Common myeloid progenitor, CD34-positive (primary cell): ENCODE measurements at regions not wholly inside any gene's neighbourhood (a gene's known extent, or its start where the extent isn't known, plus 50 kb on each side); places are given as distances from the start of the nearest gene placed in this dataset.
A peak's percentile ranks its signal among the peaks of the same experiment; 100 is the strongest.

Experiments used
- CTCF ChIA-PET: fragments of 350-600 bp; sonication (Branson Sonifier 250); formaldehyde crosslinking; loops from one replicate; lab custom pipeline; 2021; ENCODE audit warnings: antibody characterized with exemption; lab: Charles Lee
- POLR2A ChIA-PET: fragments of 350-600 bp; sonication (Branson Sonifier 250); formaldehyde crosslinking; loops from one replicate; lab custom pipeline; 2021; ENCODE audit warnings: antibody characterized with exemption; lab: Charles Lee
- DNase-seq, 3 donors: peaks; one replicate each; pipeline versions ENCODE4 v3.0.0 to v3.0.0-alpha.2; 2013
- H3K27ac ChIP-seq, 2 experiments: 1 replicate in 1 of 2; 2 replicates in 1 of 2; pipeline ENCODE4 v1.7.0; 2013; ENCODE audit warnings: inconsistent platforms in 2 of 2, low read length in 2 of 2, mild to moderate bottlenecking in 2 of 2, low read depth in 1 of 2, moderate library complexity in 1 of 2; ENCODE audit not compliant: severe bottlenecking in 2 of 2, insufficient read depth in 1 of 2, poor library complexity in 1 of 2
- H3K27me3 ChIP-seq, 5 experiments: replicated peaks in 2 of 5; 1 replicate in 3 of 5; 2 replicates in 2 of 5; pipeline versions ENCODE4 v1.6.1 to v1.7.0; 2013; ENCODE audit warnings: low read length in 4 of 5, mild to moderate bottlenecking in 2 of 5, moderate library complexity in 2 of 5, inconsistent platforms in 1 of 5; ENCODE audit not compliant: insufficient read depth in 5 of 5, control insufficient read depth in 4 of 5
- H3K36me3 ChIP-seq, 4 experiments: 1 replicate in 2 of 4; 2 replicates in 2 of 4; pipeline versions ENCODE4 v1.6.1 to v1.7.0; 2013; ENCODE audit warnings: low read length in 3 of 4, control low read depth in 1 of 4, mild to moderate bottlenecking in 1 of 4; ENCODE audit not compliant: control insufficient read depth in 4 of 4, insufficient read depth in 4 of 4
- H3K4me1 ChIP-seq, 4 experiments: 1 replicate in 3 of 4; 2 replicates in 1 of 4; pipeline versions ENCODE4 v1.6.1 to v1.7.1; 2013; ENCODE audit warnings: low read length in 3 of 4, mild to moderate bottlenecking in 3 of 4, control low read depth in 1 of 4, inconsistent platforms in 1 of 4, moderate library complexity in 1 of 4; ENCODE audit not compliant: control insufficient read depth in 4 of 4, insufficient read depth in 4 of 4; ENCODE audit errors: control extremely low read depth in 1 of 4
- H3K4me3 ChIP-seq, 7 experiments: 1 replicate in 4 of 7; 2 replicates in 3 of 7; pipeline versions ENCODE4 v1.5.1 to v1.7.0; 2013; ENCODE audit warnings: mild to moderate bottlenecking in 7 of 7, low read length in 6 of 7, moderate library complexity in 6 of 7, inconsistent platforms in 2 of 7, low read depth in 2 of 7, control low read depth in 1 of 7; ENCODE audit not compliant: insufficient read depth in 4 of 7, control insufficient read depth in 1 of 7; ENCODE audit errors: extremely low read depth in 1 of 7
- H3K9me3 ChIP-seq, 5 experiments: 1 replicate in 4 of 5; 2 replicates in 1 of 5; pipeline versions ENCODE4 v1.6.1 to v1.7.1; 2013; ENCODE audit warnings: low read length in 4 of 5, mild to moderate bottlenecking in 2 of 5, inconsistent platforms in 1 of 5, low read depth in 1 of 5, moderate library complexity in 1 of 5; ENCODE audit not compliant: control insufficient read depth in 4 of 5, insufficient read depth in 2 of 5; ENCODE audit errors: control extremely low read depth in 1 of 5
- WGBS: methylation state at CpG from one replicate; pipeline ENCODE4 v1.1.5; 2013; ENCODE audit not compliant: insufficient coverage; 5-methylcytosine and 5-hydroxymethylcytosine counted together

GRCh38 chr12:102781117-102781516 lies 135.9 kb downstream of the PAH start:
- POLR2A ChIA-PET: no interaction called here
- peaks cover 0 to 5% (median 0%) of the 10 kb centered on the region in 5 experiments for H3K27me3 ChIP-seq
- H3K9me3 ChIP-seq: no peaks in the 10 kb centered on the region
- no peaks in the 10 kb centered on the region for H3K4me1 ChIP-seq
- no peaks in the 10 kb centered on the region for H3K36me3 ChIP-seq
- H3K4me3 ChIP-seq: no peak overlapping the region
- CTCF ChIA-PET: no interaction called here
- H3K27ac ChIP-seq: no peak overlapping the region
- no peak for DNase-seq

GRCh38 chr12:102776041-102776440 lies 141.0 kb downstream of the PAH start:
- ChIA-PET POLR2A (interaction anchor here (0.6 kb wide), 1 partner anchor 46 kb away, joined by 3 read pairs; no protein-coding TSS in a partner anchor), CTCF (interaction anchor here (0.7 kb wide), 1 partner anchor 23 kb away, joined by 3 read pairs; no protein-coding TSS in a partner anchor)
- WGBS: 67% methylated on average over 2 of the region's 2 CpGs
- no peak for DNase-seq
- H3K9me3 ChIP-seq: no peaks in the 10 kb centered on the region
- no peak overlapping the region for H3K27ac ChIP-seq
- H3K4me1 ChIP-seq: no peaks in the 10 kb centered on the region
- H3K27me3 ChIP-seq: peaks cover 0 to 5% (median 0%) of the 10 kb centered on the region in 5 experiments
- H3K4me3 ChIP-seq: no peak overlapping the region
- H3K36me3 ChIP-seq: no peaks in the 10 kb centered on the region

GRCh38 chr12:102769323-102769916 lies 147.6 kb downstream of the PAH start:
- ChIA-PET CTCF (interaction anchor here (1.0 to 2.0 kb wide), 6 partner anchors 42 to 851 kb away, joined by 3 to 6 read pairs (median 4); no protein-coding TSS in a partner anchor), POLR2A (no interaction called here)
- DNase-seq: peak; percentile 52 to 74 (median 69)

GRCh38 chr12:102766961-102767360 lies 150.1 kb downstream of the PAH start:
- no peak for DNase-seq
- H3K27me3 ChIP-seq: no peaks in the 10 kb centered on the region
- WGBS: 94% methylated on average over 2 of the region's 3 CpGs
- no peak overlapping the region for H3K27ac ChIP-seq
- POLR2A ChIA-PET: no interaction called here
- no peak overlapping the region for H3K4me3 ChIP-seq
- CTCF ChIA-PET: interaction anchor here (0.6 to 0.7 kb wide), 2 partner anchors 21 to 602 kb away, joined by 3 to 5 read pairs; no protein-coding TSS in a partner anchor
- no peaks in the 10 kb centered on the region for H3K9me3 ChIP-seq
- no peaks in the 10 kb centered on the region for H3K36me3 ChIP-seq
- peaks cover 0 to 4% (median under 1%) of the 10 kb centered on the region in 4 experiments for H3K4me1 ChIP-seq

More at GRCh38 chr12:102769323-102769916, 147.6 kb downstream of the PAH start:
- H3K4me1 ChIP-seq: peaks cover 0 to 4% (median under 1%) of the 10 kb centered on the region in 4 experiments
- H3K27me3 ChIP-seq: peaks cover 0 to 2% (median 0%) of the 10 kb centered on the region in 5 experiments
- no peaks in the 10 kb centered on the region for H3K36me3 ChIP-seq
- H3K4me3 ChIP-seq: no peak overlapping the region
- WGBS: 7% methylated on average over 3 of the region's 6 CpGs
- H3K27ac ChIP-seq: no peak overlapping the region
- no peaks in the 10 kb centered on the region for H3K9me3 ChIP-seq

- CTCF ChIA-PET: interaction anchor here (0.7 kb wide), 1 partner anchor 596 kb away, joined by 3 read pairs; no protein-coding TSS in a partner anchor
- H3K36me3 ChIP-seq: no peaks in the 10 kb centered on the region
- no peak for DNase-seq
- POLR2A ChIA-PET: no interaction called here
- no peak overlapping the region for H3K4me3 ChIP-seq
- H3K4me1 ChIP-seq: peaks cover 0 to 4% (median under 1%) of the 10 kb centered on the region in 4 experiments
- 94% methylated on average over 7 of the region's 7 CpGs for WGBS
- H3K27me3 ChIP-seq: no peaks in the 10 kb centered on the region
- no peak overlapping the region for H3K27ac ChIP-seq
- no peaks in the 10 kb centered on the region for H3K9me3 ChIP-seq
Observed at GRCh38 chr12:102765736-102766135, 151.3 kb downstream of the PAH start.

- CTCF ChIA-PET: interaction anchor here (1.4 kb wide), 1 partner anchor 11 kb away, joined by 3 read pairs; no protein-coding TSS in a partner anchor
Observed at GRCh38 chr12:102763471-102763870, 153.6 kb downstream of the PAH start.

GRCh38 chr12:102763061-102763460 lies 154.0 kb downstream of the PAH start:
- Histone ChIP-seq H3K4me1 (no peaks in the 10 kb centered on the region), H3K9me3 (no peaks in the 10 kb centered on the region), H3K36me3 (no peaks in the 10 kb centered on the region), H3K27me3 (peaks cover 0 to 3% (median 0%) of the 10 kb centered on the region in 5 experiments), H3K4me3 (no peak overlapping the region), H3K27ac (no peak overlapping the region)
- CTCF ChIA-PET: no interaction called here
- WGBS: 80% methylated on average over 1 of the region's 4 CpGs
- POLR2A ChIA-PET: no interaction called here
- no peak for DNase-seq

More at GRCh38 chr12:102763471-102763870, 153.6 kb downstream of the PAH start:
- no peaks in the 10 kb centered on the region for H3K36me3 ChIP-seq
- H3K27ac ChIP-seq: no peak overlapping the region
- no peak overlapping the region for H3K4me3 ChIP-seq
- peaks cover 0 to 3% (median 0%) of the 10 kb centered on the region in 5 experiments for H3K27me3 ChIP-seq
- POLR2A ChIA-PET: no interaction called here
- no peaks in the 10 kb centered on the region for H3K9me3 ChIP-seq
- 83% methylated on average over 1 of the region's 1 CpG for WGBS
- no peak for DNase-seq
- H3K4me1 ChIP-seq: no peaks in the 10 kb centered on the region
